ENCODE measurements at regions not wholly inside any gene's neighbourhood (a gene's known extent, or its start where the extent isn't known, plus 50 kb on each side); places are given as distances from the start of the nearest gene placed in this dataset.
A peak's percentile ranks its signal among the peaks of the same experiment; 100 is the strongest.

DNA sequence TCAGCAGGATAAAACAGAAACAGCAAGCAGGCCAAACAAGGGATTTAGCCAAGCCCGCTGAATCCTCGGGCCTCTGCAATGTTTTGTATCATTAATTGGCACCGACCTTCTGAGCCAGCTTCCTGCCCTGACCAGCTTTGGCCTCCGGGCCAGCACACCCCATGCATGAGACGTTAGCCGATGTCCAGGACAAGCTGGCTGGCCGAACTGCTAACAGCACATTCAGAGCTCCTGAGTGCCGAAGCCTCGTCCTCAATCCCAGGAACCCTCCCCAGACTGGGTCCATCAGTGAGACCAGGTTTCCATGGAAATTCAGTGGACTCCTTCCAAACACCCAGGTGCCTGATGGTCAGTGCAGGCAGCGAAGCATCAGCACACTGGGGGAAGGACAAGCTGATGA, 134.3 kb upstream of the PFKP start:
- Histone ChIP-seq H3K4ac (ENCODE audit: low read depth, low read length) (no peak overlapping the region), H2AK5ac (ENCODE audit: insufficient read length, low read length) (no peak overlapping the region), H2AFZ (ENCODE audit: low read length) (no peak overlapping the region), H3K9me3 (ENCODE audit: control insufficient read depth, low read depth, low read length) (no peaks in the 10 kb centered on the region), H3K18ac (ENCODE audit: insufficient read length, low read depth, low read length) (peak overlapping the region; percentile 27), H3K27me3 (ENCODE audit: insufficient read depth, low read length) (no peaks in the 10 kb centered on the region), H2BK12ac (ENCODE audit: insufficient read length, low read depth, low read length) (no peak overlapping the region), H3K14ac (ENCODE audit: insufficient read depth, low read length) (no peak overlapping the region), H3K23ac (ENCODE audit: insufficient read length, low read depth, low read length) (no peak overlapping the region), H2BK120ac (ENCODE audit: low read depth, low read length, poor library complexity, severe bottlenecking) (no peak overlapping the region), H3K4me2 (ENCODE audit: insufficient read depth, insufficient read length, low read length) (no peak overlapping the region), H4K20me1 (ENCODE audit: control insufficient read depth, insufficient read depth, insufficient read length) (no peaks in the 10 kb centered on the region), H3K4me1 (ENCODE audit: insufficient read depth, low read length) (peaks cover 4% of the 10 kb centered on the region), H3T11ph (ENCODE audit: low read length) (no peak overlapping the region), H2BK20ac (ENCODE audit: low read depth, low read length, poor library complexity, severe bottlenecking) (no peak overlapping the region), H4K91ac (ENCODE audit: insufficient read length, low read depth, low read length) (no peak overlapping the region), H3K27ac (ENCODE audit: insufficient read length, low read depth, low read length) (no peak overlapping the region), H4K5ac (ENCODE audit: insufficient read length, low read depth, low read length) (no peak overlapping the region), H3K56ac (ENCODE audit: insufficient read length, low read depth, low read length) (no peak overlapping the region), H3K79me2 (ENCODE audit: insufficient read depth, low read length) (no peaks in the 10 kb centered on the region), H3K23me2 (ENCODE audit: insufficient read length, low read depth, low read length, poor library complexity, severe bottlenecking) (no peaks in the 10 kb centered on the region), H3K9ac (ENCODE audit: extremely low read depth, insufficient read length, low read length) (no peak overlapping the region), H4K8ac (replicated peaks; ENCODE audit: insufficient read length, low read depth, low read length) (no peak overlapping the region), H2BK5ac (ENCODE audit: insufficient read length, low read length) (no peak overlapping the region), H3K79me1 (ENCODE audit: insufficient read depth, low read depth, low read length, poor library complexity, severe bottlenecking) (no peaks in the 10 kb centered on the region), H2BK15ac (ENCODE audit: low read depth, low read length) (no peak overlapping the region)
- DNase-seq: no peak
- Mint-ChIP-seq H3K4me3 (no peak overlapping the region), H3K27me3 (ENCODE audit: low read depth) (no peaks in the 10 kb centered on the region; the same call in none of the 2 replicates), H3K4me1 (peaks cover 39 to 44% of the 10 kb centered on the region in 2 experiments), H3K9me3 (peaks cover 0 to 3% of the 10 kb centered on the region in 2 experiments; a peak in 1 of 5 replicates), H3K36me3 (ENCODE audit: insufficient read depth in 1 of 3, low read depth in 3 of 3) (no peaks in the 10 kb centered on the region), H3K27ac (no peak overlapping the region)
- TF ChIP-seq, protein P1, sequence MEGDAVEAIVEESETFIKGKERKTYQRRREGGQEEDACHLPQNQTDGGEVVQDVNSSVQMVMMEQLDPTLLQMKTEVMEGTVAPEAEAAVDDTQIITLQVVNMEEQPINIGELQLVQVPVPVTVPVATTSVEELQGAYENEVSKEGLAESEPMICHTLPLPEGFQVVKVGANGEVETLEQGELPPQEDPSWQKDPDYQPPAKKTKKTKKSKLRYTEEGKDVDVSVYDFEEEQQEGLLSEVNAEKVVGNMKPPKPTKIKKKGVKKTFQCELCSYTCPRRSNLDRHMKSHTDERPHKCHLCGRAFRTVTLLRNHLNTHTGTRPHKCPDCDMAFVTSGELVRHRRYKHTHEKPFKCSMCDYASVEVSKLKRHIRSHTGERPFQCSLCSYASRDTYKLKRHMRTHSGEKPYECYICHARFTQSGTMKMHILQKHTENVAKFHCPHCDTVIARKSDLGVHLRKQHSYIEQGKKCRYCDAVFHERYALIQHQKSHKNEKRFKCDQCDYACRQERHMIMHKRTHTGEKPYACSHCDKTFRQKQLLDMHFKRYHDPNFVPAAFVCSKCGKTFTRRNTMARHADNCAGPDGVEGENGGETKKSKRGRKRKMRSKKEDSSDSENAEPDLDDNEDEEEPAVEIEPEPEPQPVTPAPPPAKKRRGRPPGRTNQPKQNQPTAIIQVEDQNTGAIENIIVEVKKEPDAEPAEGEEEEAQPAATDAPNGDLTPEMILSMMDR (conservative IDR thresholded peaks at IDR 0.05): no peak
- WGBS (ENCODE audit: extremely low coverage, insufficient read length, low lambda C conversion rate): no CpG with 5 or more reads among the region's 10 CpGs
